Activated naive CD8-positive, alpha-beta T cell treated with anti-CD3 and anti-CD28 coated beads, Interleukin-2, amount 10 ng/mL, durations not matched to agents 7 days and 5 days (primary cell): ENCODE measurements at regions not wholly inside any gene's neighbourhood (a gene's known extent, or its start where the extent isn't known, plus 50 kb on each side); places are given as distances from the start of the nearest gene placed in this dataset.

Experiments used
- ATAC-seq: fragments of 150-1000 bp; cut with Tn5 transposase; one replicate; pipeline ENCODE4 v1.10.0; 2021; ENCODE audit warnings: low read depth, moderate library complexity
- POLR2A ChIA-PET: fragments of 350-600 bp; sonication (Branson Sonifier 250); formaldehyde crosslinking; loops from one replicate; lab custom pipeline; 2021; ENCODE audit warnings: antibody characterized with exemption; lab: Charles Lee
- DNase-seq: peaks from one replicate; pipeline ENCODE4 v3.0.0; 2021
- H3K27ac Mint-ChIP-seq: one replicate; pipeline ENCODE4 v1.8.0; 2022; ENCODE audit warnings: mild to moderate bottlenecking, mixed read lengths
- H3K27me3 Mint-ChIP-seq: one replicate; pipeline ENCODE4 v1.8.0; 2022; ENCODE audit warnings: mild to moderate bottlenecking, moderate library complexity, mixed read lengths
- H3K36me3 Mint-ChIP-seq: one replicate; pipeline ENCODE4 v1.8.0; 2021; ENCODE audit warnings: mild to moderate bottlenecking, mixed read lengths
- H3K4me1 Mint-ChIP-seq: one replicate; pipeline ENCODE4 v1.8.0; 2021; ENCODE audit warnings: mixed read lengths
- H3K4me3 Mint-ChIP-seq: one replicate; pipeline ENCODE4 v1.8.0; 2022; ENCODE audit warnings: mild to moderate bottlenecking, moderate library complexity, mixed read lengths
- H3K9me3 Mint-ChIP-seq: one replicate; pipeline ENCODE4 v1.8.0; 2021; ENCODE audit warnings: mixed read lengths

DNA sequence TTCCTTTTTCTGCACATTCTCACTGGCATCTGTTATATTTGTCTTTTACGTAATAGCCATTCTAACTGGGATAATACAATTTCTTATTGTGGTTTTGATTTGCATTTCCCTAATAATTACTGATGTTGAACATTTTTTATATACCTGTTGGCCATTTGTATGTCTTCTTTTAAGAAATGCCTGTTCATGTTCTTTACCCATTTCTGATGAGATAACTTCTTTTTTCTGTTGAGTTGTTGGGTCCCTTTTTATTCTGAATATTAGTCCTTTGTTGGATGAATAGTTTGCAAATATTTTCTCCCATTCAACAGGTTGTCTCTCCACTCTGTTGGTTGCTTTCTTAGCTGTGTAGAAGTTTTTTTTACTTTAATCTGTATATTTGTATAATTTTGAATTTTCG is 147.7 kb upstream of the TRPC4 start:
- Mint-ChIP-seq H3K4me3 (no peak overlapping the region), H3K27me3 (no peaks in the 10 kb centered on the region), H3K27ac (no peak overlapping the region), H3K36me3 (no peaks in the 10 kb centered on the region), H3K4me1 (no peaks in the 10 kb centered on the region), H3K9me3 (peaks cover 10% of the 10 kb centered on the region)
- ATAC-seq = no peak
- no peak for DNase-seq
- POLR2A ChIA-PET = no interaction called here

DNA sequence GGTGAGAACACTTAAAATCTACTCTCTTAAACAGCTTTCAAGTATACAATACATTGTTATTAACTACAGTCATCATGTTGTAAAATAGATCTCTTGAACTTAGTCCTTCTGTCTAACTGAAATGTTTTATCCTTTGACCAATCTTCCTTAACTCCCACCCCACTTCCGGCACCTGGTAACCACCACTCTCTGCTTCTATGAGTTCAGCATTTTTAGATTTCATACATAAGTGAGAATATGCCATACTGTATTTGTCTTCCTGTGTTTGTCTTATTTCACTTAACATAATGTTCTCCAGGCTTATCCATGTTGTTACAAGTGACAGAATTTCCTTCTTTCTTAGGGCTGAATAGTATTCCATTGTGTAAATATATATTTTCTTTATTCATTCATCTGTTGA is 144.1 kb upstream of the TRPC4 start:
- Mint-ChIP-seq H3K36me3 (no peaks in the 10 kb centered on the region), H3K4me1 (no peaks in the 10 kb centered on the region), H3K4me3 (no peak overlapping the region), H3K27ac (no peak overlapping the region), H3K9me3 (peaks cover 2% of the 10 kb centered on the region), H3K27me3 (no peaks in the 10 kb centered on the region)
- DNase-seq (no peak), ATAC-seq (no peak)
- POLR2A ChIA-PET = no interaction called here

DNA sequence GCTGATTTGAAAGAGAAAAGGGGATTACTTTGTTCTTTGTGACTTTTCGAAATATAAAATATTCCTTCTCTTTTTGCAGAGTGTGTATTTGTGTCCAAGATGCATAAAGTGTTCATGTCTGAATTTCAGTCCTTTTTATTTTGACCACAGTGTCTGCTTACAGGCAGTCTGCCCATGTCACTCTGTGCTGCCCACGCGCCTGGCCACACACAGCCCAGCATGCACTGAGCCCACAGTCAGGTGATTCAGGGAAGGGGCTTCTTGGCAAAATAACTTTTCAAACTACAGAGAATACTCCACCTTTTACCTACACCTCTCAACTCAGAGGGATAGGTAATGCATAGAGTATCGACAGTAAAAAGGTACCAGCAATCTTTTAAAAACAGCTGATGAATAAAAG is 142.5 kb upstream of the TRPC4 start:
- POLR2A ChIA-PET = no interaction called here
- no peak overlapping the region for H3K27ac Mint-ChIP-seq
- no peaks in the 10 kb centered on the region for H3K27me3 Mint-ChIP-seq
- no peaks in the 10 kb centered on the region for H3K36me3 Mint-ChIP-seq
- H3K4me1 Mint-ChIP-seq = no peaks in the 10 kb centered on the region
- DNase-seq (no peak), ATAC-seq (no peak)
- H3K9me3 Mint-ChIP-seq = peaks cover 2% of the 10 kb centered on the region
- H3K4me3 Mint-ChIP-seq = no peak overlapping the region

DNA sequence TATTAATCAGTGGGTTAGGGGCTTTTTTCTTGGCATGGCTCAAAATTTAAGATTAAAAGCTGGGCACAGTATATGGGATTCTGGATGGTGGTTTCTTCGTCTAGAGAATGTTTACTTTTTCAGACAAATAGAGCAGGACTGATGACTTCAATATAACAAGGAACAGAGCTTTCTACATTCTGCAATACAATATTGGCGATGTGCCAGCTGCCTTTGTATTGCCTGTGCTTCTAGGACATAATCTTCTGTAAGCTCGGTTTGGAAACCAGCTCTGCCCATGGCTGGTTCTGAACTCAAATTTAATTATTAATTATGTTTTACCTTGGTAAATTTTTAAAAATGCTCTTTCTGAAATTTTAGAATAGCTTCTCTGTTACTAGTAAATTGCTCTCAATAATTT is 139.1 kb upstream of the TRPC4 start:
- peaks cover under 1% of the 10 kb centered on the region for H3K9me3 Mint-ChIP-seq

DNA sequence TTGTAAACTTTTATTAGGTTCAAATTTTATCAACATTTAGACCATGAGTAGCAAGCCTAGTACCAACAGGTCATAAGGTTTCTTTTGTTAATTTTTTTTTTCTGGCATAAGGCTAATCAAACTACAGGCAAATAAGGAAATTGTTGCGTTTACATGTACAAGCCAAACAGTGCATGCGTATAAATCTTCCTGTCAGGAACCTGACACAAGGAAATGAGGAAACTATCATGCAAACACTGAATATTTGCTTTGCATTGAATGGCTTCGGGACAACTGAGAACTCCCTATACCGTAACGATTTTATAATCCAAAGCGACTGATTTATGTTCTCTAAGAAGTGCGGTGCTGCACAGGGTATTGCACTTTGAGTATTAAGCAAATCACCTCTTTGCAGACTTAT is 133.0 kb upstream of the TRPC4 start:
- no peak for ATAC-seq
- Mint-ChIP-seq H3K36me3 (no peaks in the 10 kb centered on the region), H3K27me3 (no peaks in the 10 kb centered on the region), H3K4me3 (no peak overlapping the region), H3K4me1 (no peaks in the 10 kb centered on the region), H3K9me3 (peaks cover 1% of the 10 kb centered on the region), H3K27ac (no peak overlapping the region)
- DNase-seq = no peak
- POLR2A ChIA-PET = no interaction called here

More for the DNA sequence above, 139.1 kb upstream of the TRPC4 start:
- H3K27ac Mint-ChIP-seq = no peak overlapping the region
- DNase-seq = no peak
- H3K27me3 Mint-ChIP-seq = no peaks in the 10 kb centered on the region
- POLR2A ChIA-PET = no interaction called here
- H3K4me1 Mint-ChIP-seq = no peaks in the 10 kb centered on the region
- ATAC-seq = no peak
- H3K4me3 Mint-ChIP-seq = no peak overlapping the region
- H3K36me3 Mint-ChIP-seq = no peaks in the 10 kb centered on the region

DNA sequence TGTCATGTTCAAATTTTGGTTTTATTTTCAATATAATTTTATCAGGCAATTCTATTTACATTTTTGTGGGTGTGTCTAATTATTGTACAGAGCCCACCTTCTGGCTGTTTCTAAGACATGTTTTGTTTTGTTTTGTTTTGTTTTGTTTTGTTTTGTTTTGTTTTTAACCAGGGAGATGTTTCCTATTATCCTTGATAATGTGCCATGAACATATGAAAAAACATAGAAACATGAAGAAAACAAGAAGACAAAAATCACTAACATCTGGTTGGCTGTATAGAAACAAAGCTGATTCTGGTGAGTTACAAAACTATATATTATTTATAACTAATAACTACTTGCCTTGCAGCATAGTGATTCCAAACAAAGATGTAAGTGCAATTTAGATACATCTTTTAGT is 128.1 kb upstream of the TRPC4 start:
- no peak for DNase-seq
- no peaks in the 10 kb centered on the region for H3K36me3 Mint-ChIP-seq
- POLR2A ChIA-PET = no interaction called here
- peaks cover 1% of the 10 kb centered on the region for H3K9me3 Mint-ChIP-seq
- no peak overlapping the region for H3K4me3 Mint-ChIP-seq
- no peak for ATAC-seq
- no peaks in the 10 kb centered on the region for H3K27me3 Mint-ChIP-seq
- no peak overlapping the region for H3K27ac Mint-ChIP-seq
- H3K4me1 Mint-ChIP-seq = no peaks in the 10 kb centered on the region

DNA sequence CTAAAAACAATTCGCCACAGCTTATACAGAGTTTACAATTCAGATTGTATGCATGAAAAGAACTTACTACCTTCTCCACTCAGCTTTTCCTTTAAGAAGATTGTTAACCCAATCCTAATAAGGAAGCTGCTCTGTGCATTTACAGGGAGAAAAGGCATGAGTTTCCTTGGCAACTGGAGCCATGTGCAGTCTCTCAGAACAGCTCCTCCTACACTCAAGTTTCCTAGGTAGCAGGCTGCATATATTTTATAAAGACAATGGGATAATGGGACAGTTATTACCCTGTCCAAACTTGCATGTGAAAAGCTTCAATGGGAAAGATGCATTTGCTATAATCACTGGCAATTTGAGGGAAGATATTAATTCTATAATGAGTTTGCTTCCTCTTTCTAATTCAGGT is 125.5 kb upstream of the TRPC4 start:
- H3K27ac Mint-ChIP-seq = no peak overlapping the region
- H3K36me3 Mint-ChIP-seq = no peaks in the 10 kb centered on the region
- no peaks in the 10 kb centered on the region for H3K9me3 Mint-ChIP-seq
- no peaks in the 10 kb centered on the region for H3K27me3 Mint-ChIP-seq
- no peaks in the 10 kb centered on the region for H3K4me1 Mint-ChIP-seq
- H3K4me3 Mint-ChIP-seq = no peak overlapping the region
- ATAC-seq (no peak), DNase-seq (no peak)
- POLR2A ChIA-PET = no interaction called here

DNA sequence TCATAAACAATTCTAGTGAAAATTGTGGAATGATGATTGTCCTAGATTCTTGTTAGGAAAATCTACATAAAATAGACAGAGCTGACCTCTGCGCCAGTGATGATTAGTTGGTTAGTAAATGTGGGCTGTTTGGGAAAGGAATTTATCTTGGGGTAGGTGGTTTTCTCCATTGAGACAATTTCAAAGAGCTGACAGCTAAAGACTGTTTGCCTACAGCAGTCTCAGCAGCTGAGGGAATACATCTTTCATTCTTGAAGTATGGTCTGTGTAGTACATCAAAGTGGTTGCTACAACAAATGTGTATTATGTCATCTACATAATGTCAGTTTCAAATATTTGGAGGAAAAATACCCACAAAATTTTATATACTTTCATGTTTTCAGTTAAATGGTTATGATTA is 117.2 kb upstream of the TRPC4 start:
- POLR2A ChIA-PET = no interaction called here
- no peak overlapping the region for H3K4me3 Mint-ChIP-seq
- no peaks in the 10 kb centered on the region for H3K9me3 Mint-ChIP-seq
- no peak for ATAC-seq
- no peaks in the 10 kb centered on the region for H3K36me3 Mint-ChIP-seq
- no peaks in the 10 kb centered on the region for H3K4me1 Mint-ChIP-seq
- no peaks in the 10 kb centered on the region for H3K27me3 Mint-ChIP-seq
- no peak overlapping the region for H3K27ac Mint-ChIP-seq
- DNase-seq = no peak

DNA sequence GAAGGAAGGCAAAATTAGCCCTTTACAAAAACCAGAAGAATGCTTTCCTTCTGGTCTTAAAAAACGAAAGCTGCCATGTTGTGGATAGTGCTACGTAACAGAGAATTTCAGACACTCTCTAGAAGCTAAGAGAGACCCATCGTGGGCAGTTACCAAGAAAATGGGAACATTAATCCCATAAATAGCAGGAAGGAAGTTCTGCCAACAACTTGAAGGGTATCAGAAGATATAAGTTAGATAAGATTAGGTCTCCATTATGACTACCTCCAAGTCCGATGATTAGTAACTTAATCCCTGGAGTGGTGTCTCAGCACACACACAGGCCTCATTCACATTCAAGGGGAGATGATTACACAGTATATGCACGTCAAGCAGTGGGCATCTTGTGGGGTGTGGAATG is 115.7 kb upstream of the TRPC4 start:
- no peak for ATAC-seq
- no peaks in the 10 kb centered on the region for H3K9me3 Mint-ChIP-seq
- H3K4me1 Mint-ChIP-seq = no peaks in the 10 kb centered on the region
- H3K36me3 Mint-ChIP-seq = no peaks in the 10 kb centered on the region
- no peak overlapping the region for H3K27ac Mint-ChIP-seq
- DNase-seq = no peak
- no peaks in the 10 kb centered on the region for H3K27me3 Mint-ChIP-seq
- POLR2A ChIA-PET = no interaction called here
- no peak overlapping the region for H3K4me3 Mint-ChIP-seq

DNA sequence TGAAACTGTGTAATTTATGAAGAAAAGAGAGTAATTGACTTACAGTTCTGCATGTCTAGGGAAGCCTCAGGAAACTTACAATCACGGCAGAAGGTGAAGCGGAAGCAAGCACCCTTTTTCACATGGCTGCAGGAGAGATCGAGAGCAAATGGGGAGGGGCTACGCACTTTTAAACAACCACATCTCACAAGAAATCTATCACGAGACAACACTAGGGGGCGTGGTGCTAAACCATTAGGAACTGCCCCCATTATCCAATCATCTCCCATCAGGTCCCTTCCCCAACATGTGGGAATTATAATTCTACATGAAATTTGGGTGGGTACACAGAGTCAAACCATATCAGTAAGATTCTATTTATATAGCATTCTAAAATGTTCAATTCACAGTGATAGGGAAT is 114.8 kb upstream of the TRPC4 start:
- Mint-ChIP-seq H3K27ac (no peak overlapping the region), H3K36me3 (no peaks in the 10 kb centered on the region), H3K4me3 (no peak overlapping the region), H3K27me3 (no peaks in the 10 kb centered on the region), H3K4me1 (no peaks in the 10 kb centered on the region), H3K9me3 (no peaks in the 10 kb centered on the region)
- ATAC-seq = no peak
- POLR2A ChIA-PET = no interaction called here
- no peak for DNase-seq

DNA sequence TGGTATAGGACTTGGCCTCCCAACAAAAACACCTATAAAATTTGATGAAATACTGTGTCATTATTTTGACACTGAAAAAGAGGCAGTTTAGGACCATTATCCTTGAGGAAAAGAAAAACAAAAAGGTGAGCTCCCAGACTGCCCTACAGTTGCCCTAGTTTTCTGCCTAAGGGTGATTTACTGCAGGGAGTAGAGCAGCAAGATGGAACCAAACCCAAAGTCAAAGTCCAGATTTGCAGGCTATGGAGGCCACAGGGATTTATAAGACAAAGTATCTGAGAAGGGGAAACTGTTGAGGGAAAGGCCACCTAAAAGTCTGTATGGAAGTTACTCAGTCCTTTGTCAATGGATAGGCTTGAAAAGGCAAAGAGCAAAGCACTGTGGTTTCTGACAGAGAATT is 112.4 kb upstream of the TRPC4 start:
- DNase-seq (no peak), ATAC-seq (no peak)
- Mint-ChIP-seq H3K27me3 (no peaks in the 10 kb centered on the region), H3K9me3 (no peaks in the 10 kb centered on the region), H3K4me1 (no peaks in the 10 kb centered on the region), H3K4me3 (no peak overlapping the region), H3K27ac (no peak overlapping the region), H3K36me3 (no peaks in the 10 kb centered on the region)
- POLR2A ChIA-PET = no interaction called here

DNA sequence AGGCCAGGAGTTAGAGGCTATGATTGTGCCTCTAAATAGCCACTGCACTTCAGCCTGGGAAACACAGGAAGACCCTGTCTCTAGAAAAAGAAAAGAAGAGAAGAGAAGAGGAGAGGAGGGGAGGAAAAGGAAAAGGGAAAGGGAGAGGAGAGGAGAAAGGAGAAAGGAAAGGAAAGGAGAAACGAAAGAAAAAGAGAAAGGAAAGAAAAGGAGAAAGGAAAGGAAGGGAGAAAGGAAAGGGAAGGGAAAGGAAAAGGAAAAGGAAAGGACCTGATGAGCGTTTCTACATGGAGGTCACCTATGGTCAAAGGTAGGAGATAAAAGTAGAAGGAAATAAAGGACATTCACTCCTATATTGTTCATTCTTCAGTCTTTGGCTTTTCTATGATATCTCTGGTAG is 109.1 kb upstream of the TRPC4 start:
- H3K27me3 Mint-ChIP-seq = no peaks in the 10 kb centered on the region
- POLR2A ChIA-PET = no interaction called here
- no peaks in the 10 kb centered on the region for H3K4me1 Mint-ChIP-seq
- H3K9me3 Mint-ChIP-seq = no peaks in the 10 kb centered on the region
- no peak overlapping the region for H3K4me3 Mint-ChIP-seq
- no peaks in the 10 kb centered on the region for H3K36me3 Mint-ChIP-seq
- DNase-seq (no peak), ATAC-seq (no peak)
- H3K27ac Mint-ChIP-seq = no peak overlapping the region

DNA sequence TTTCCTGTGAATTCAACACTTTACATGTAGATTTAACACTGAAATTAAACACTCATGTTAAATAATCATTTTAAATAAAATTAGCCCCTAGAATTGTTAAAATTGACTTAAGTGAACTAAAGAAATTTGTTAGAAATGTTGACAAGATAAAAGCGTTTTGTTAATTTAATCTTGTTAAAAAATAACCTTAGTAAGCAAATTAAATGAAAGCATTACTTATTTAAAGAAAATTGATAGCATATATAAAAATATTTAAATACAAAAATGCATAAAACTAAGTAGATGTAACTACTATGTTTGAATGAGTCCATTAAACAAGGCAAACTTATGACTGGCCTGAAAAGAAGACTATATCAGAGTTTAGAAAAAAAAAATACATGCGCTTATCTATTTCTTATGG is 99.0 kb upstream of the TRPC4 start:
- DNase-seq (no peak), ATAC-seq (no peak)
- Mint-ChIP-seq H3K9me3 (peaks cover 3% of the 10 kb centered on the region), H3K4me1 (no peaks in the 10 kb centered on the region), H3K27me3 (no peaks in the 10 kb centered on the region), H3K27ac (no peak overlapping the region), H3K4me3 (no peak overlapping the region), H3K36me3 (no peaks in the 10 kb centered on the region)
- POLR2A ChIA-PET = no interaction called here

DNA sequence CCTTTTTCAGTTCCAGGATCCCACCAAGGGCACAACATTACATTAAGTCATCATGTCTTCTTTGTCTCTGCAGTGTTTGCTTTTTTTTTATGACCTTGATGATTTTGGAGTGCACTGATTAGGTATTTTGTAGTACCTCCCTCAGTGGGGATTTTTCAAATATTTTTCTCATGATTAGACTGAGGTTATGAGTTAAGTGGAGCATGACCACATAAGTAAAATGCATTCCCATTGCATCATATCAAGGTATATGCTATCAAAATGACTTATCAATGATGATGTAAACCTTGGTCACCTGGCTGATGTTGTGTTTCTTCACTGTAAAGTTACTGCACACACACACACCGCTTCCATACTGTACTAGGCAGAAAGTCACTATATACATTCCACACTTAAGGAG is 96.7 kb upstream of the TRPC4 start:
- Mint-ChIP-seq H3K4me1 (no peaks in the 10 kb centered on the region), H3K27me3 (no peaks in the 10 kb centered on the region), H3K9me3 (no peaks in the 10 kb centered on the region), H3K36me3 (no peaks in the 10 kb centered on the region), H3K4me3 (no peak overlapping the region), H3K27ac (no peak overlapping the region)
- POLR2A ChIA-PET = no interaction called here
- ATAC-seq = no peak
- DNase-seq = no peak

DNA sequence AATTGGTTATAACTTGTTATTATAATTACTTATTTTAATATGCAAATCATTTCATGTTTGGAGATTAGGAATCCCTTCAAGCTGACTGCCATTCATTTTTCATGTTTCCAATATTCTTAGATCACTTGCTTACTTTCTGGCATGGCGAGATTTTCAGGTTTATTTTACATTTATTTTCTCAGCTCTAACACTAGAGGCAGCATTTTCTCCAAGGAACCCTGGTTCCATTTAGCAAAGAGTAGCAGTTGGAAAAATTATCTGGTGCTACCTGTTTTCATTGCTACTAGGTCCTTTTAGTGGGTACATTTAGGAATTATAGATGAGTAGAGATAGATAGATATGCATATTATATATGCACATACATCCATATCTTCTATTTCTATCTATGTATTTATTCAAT is 90.9 kb upstream of the TRPC4 start:
- Mint-ChIP-seq H3K9me3 (no peaks in the 10 kb centered on the region), H3K27ac (no peak overlapping the region), H3K4me3 (no peak overlapping the region), H3K4me1 (no peaks in the 10 kb centered on the region), H3K36me3 (no peaks in the 10 kb centered on the region), H3K27me3 (no peaks in the 10 kb centered on the region)
- POLR2A ChIA-PET = no interaction called here
- no peak for ATAC-seq
- DNase-seq = no peak
